ENCODE measurements at regions not wholly inside any gene's neighbourhood (a gene's known extent, or its start where the extent isn't known, plus 50 kb on each side); places are given as distances from the start of the nearest gene placed in this dataset.

GRCh38 chr9:89865981-89866380, 261.2 kb downstream of the GADD45G start:
- Histone ChIP-seq H3K36me3 (no peaks in the 10 kb centered on the region), H3K4me1 (no peaks in the 10 kb centered on the region), H3K4me3 (no peak overlapping the region), H3K9me3 (no peaks in the 10 kb centered on the region), H3K27ac (no peak overlapping the region), H3K27me3 (no peaks in the 10 kb centered on the region)
- TF ChIP-seq CTCF (IDR thresholded peaks at IDR 0.05): no peak
- no peak for DNase-seq (ENCODE audit: low spot score in 2 of 2)
- intact Hi-C loops (cut with DNase I): no loop called here

DNA sequence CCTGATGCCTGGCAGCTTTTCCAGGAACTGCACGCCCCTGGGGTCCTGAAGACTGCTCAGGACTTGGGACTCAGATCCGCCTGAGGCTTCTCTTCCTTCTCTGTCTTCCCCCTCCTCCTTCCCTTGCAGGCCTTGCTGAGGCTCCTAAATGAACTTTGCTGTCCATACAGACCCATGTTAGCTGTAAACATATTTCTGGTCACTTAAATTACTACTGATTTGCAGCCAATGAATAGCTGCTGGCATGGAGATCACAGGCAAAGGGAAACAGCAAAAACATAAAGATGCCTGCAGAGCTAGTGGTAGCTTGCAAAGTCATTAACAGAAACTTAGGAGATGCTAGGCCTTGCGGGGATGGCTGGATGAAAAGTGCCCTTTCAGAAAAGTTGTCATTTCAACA, 261.9 kb downstream of the GADD45G start:
- no peak for DNase-seq (ENCODE audit: low spot score in 2 of 2)

DNA sequence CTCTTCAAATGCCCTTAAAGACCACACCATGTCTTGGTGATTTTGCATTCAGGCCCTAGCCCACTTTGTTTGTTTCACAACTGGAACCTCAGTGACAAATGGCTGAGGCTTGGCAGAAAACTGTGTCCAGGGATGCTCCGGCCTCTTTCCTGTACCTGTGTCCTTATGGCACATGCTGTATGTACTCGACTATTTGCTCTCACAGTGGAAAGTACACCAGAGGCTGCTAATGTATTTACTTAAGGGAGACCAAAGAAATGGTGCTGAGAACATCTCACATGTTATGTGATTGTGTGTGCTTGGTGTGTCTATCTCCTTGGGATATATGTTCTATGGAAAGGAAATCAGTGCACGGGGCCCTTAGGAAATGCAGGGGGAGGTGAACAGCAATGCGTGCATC, 263.3 kb downstream of the GADD45G start:
- no peaks in the 10 kb centered on the region for H3K27me3 ChIP-seq
- no peaks in the 10 kb centered on the region for H3K36me3 ChIP-seq
- H3K4me1 ChIP-seq: no peaks in the 10 kb centered on the region
- no peak for TF ChIP-seq CTCF (IDR thresholded peaks at IDR 0.05)
- no peak overlapping the region for H3K27ac ChIP-seq
- intact Hi-C loops (cut with DNase I): no loop called here
- H3K9me3 ChIP-seq: no peaks in the 10 kb centered on the region
- no peak overlapping the region for H3K4me3 ChIP-seq
- no peak for DNase-seq (ENCODE audit: low spot score in 2 of 2)

More for the DNA sequence above, 261.9 kb downstream of the GADD45G start:
- Histone ChIP-seq H3K36me3 (no peaks in the 10 kb centered on the region), H3K9me3 (no peaks in the 10 kb centered on the region), H3K27ac (no peak overlapping the region), H3K27me3 (no peaks in the 10 kb centered on the region), H3K4me3 (no peak overlapping the region), H3K4me1 (no peaks in the 10 kb centered on the region)
- TF ChIP-seq CTCF (IDR thresholded peaks at IDR 0.05): no peak
- intact Hi-C loops (cut with DNase I): no loop called here

DNA sequence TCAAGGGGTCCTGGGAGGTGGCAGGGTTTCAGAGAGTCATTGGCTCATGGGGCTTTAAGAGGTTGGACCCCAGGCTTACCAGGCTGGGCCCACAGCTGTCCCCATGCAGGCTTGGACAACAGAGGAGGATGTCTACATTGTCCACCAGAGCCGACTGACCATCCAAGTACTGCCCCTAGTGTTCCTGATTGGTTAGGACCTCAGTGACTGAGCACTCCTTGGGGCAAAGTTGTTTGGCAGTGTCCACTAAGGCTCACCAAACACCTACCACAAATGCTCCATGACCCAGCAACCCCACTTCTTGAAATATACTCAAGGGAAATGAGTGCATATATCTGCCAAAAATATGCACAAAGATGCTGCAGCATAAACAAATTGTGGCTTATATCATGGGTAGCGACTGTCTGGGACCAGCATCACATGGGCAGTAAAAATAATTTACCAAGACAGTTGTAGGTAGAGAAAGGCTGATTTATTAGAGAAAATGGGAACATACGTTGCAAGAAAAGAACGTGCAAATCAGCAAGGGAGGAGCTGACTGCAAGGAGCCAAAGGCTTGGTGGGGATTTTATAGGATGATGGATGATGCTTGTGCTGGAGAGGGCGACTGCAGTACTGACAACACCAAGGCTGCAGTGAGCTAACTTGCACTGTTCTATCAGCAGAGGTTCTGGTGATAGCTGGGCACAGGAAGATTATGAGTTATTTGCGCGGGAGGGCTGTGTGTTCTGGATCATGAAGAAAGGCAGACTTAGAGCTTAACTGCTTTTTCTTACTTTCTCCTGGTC, 265.2 kb downstream of the GADD45G start:
- no peak for TF ChIP-seq CTCF (IDR thresholded peaks at IDR 0.05)
- DNase-seq (ENCODE audit: low spot score in 2 of 2): peak in 1 of 2 donors; percentile 8
- no peaks in the 10 kb centered on the region for H3K4me1 ChIP-seq
- no peaks in the 10 kb centered on the region for H3K27me3 ChIP-seq
- H3K36me3 ChIP-seq: no peaks in the 10 kb centered on the region
- intact Hi-C loops (cut with DNase I): no loop called here
- no peak overlapping the region for H3K27ac ChIP-seq
- no peak overlapping the region for H3K4me3 ChIP-seq
- H3K9me3 ChIP-seq: no peaks in the 10 kb centered on the region

DNA sequence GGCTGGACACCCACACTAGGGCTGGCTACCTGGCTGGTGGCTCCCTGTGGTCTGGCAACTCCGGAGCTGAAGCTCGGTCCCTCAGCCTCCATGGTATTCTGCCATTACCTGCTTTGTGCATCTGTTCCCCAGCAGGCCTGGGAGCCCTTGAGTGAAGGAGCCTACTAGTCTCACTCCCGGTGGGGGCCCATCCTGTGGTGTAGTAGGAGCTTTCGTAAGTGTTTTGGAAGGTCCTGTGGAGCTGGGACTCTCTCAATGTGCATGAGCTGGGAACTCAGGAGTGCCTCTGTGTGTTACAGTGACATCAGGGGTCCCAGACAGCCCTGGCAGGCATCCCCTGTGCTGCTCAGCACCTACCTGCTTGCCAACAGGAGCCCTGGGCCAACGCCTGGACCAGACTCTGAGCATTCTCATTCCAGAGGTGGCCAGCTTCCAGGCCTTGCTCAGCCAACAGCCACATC, 267.1 kb downstream of the GADD45G start:
- intact Hi-C loops (cut with DNase I): no loop called here
- no peak overlapping the region for H3K4me3 ChIP-seq
- DNase-seq (ENCODE audit: low spot score in 2 of 2): peak in 1 of 2 donors; percentile 47
- no peaks in the 10 kb centered on the region for H3K4me1 ChIP-seq
- H3K27ac ChIP-seq: no peak overlapping the region
- no peaks in the 10 kb centered on the region for H3K36me3 ChIP-seq
- no peak for TF ChIP-seq CTCF (IDR thresholded peaks at IDR 0.05)
- H3K9me3 ChIP-seq: no peaks in the 10 kb centered on the region
- H3K27me3 ChIP-seq: no peaks in the 10 kb centered on the region

All from ascending aorta (tissue), 2 donors.